ENCODE measurements at regions not wholly inside any gene's neighbourhood (a gene's known extent, or its start where the extent isn't known, plus 50 kb on each side); places are given as distances from the start of the nearest gene placed in this dataset.

DNA sequence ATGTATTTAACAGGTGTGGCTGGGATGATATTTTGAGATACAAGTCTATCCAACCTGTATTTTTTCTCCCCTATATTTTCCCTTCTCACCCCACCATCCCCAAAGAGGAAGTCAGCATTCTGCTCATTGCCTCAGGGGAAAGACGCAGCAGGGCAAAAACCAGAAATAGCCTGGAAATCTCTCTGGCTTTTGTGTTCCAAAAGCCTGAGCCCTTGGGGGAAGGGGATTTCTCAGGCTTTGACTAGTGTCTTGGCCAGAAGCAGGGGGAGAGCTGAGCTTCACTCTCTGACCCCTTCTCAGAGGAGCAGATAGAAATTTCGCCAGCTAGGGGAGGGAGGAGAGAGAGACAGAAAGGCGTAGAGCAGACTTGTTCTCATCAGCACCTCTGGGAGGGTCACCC lies 244.7 kb downstream of the RRAGC start:
- Histone ChIP-seq H3K4me1 (ENCODE audit: control insufficient read depth, extremely low read depth, insufficient read depth, low read length) (no peaks in the 10 kb centered on the region), H2AFZ (ENCODE audit: low read depth, low read length) (no peak overlapping the region), H3K27ac (ENCODE audit: insufficient read depth, low read depth, low read length) (no peak overlapping the region), H4K20me1 (replicated peaks; ENCODE audit: control insufficient read depth, extremely low read depth, insufficient read depth, low read length) (no peaks in the 10 kb centered on the region), H3K9ac (replicated peaks; ENCODE audit: extremely low read depth, insufficient read depth, low read length) (no peak overlapping the region), H3K9me1 (replicated peaks; ENCODE audit: control insufficient read depth, extremely low read depth, insufficient read depth, low read length) (no peaks in the 10 kb centered on the region), H3K4me3 (replicated peaks in 1 of 3; ENCODE audit: insufficient read depth in 1 of 3, low read depth in 1 of 3, low read length in 3 of 3) (no peak overlapping the region), H3K4me2 (ENCODE audit: insufficient read depth, low read length) (no peak overlapping the region), H3K79me2 (ENCODE audit: control insufficient read depth, insufficient read depth, low read length) (no peaks in the 10 kb centered on the region), H3K9me3 (replicated peaks; ENCODE audit: control insufficient read depth, insufficient read depth, low read length) (no peaks in the 10 kb centered on the region), H3K36me3 (ENCODE audit: control insufficient read depth in 2 of 2, extremely low read depth in 1 of 2, insufficient read depth in 2 of 2, low read length in 2 of 2) (no peaks in the 10 kb centered on the region), H3K27me3 (ENCODE audit: control insufficient read depth in 2 of 2, insufficient read depth in 2 of 2, low read length in 2 of 2) (no peaks in the 10 kb centered on the region)
- DNase-seq (ENCODE audit: low read depth, low spot score), result no peak
- dilution Hi-C loops (cut with MboI; ENCODE audit: extremely low pct_ligation_motif_present, low sequenced_read_pairs) (no loop called here), intact Hi-C loops (cut with micrococcal nuclease) (no loop called here)
- ChIA-PET POLR2A (no interaction called here), CTCF (no interaction called here)
- no peak for TF ChIP-seq MYC (IDR thresholded peaks at IDR 0.05; ENCODE audit: low read depth, low read length)
- TF ChIP-seq, protein P1, sequence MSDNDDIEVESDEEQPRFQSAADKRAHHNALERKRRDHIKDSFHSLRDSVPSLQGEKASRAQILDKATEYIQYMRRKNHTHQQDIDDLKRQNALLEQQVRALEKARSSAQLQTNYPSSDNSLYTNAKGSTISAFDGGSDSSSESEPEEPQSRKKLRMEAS (IDR thresholded peaks at IDR 0.05; ENCODE audit: insufficient read depth, insufficient read length), result no peak
- TF ChIP-seq POLR2AphosphoS5 (IDR thresholded peaks at IDR 0.05; ENCODE audit: insufficient read depth, low read depth, low read length), result no peak
- TF ChIP-seq, protein P2, sequence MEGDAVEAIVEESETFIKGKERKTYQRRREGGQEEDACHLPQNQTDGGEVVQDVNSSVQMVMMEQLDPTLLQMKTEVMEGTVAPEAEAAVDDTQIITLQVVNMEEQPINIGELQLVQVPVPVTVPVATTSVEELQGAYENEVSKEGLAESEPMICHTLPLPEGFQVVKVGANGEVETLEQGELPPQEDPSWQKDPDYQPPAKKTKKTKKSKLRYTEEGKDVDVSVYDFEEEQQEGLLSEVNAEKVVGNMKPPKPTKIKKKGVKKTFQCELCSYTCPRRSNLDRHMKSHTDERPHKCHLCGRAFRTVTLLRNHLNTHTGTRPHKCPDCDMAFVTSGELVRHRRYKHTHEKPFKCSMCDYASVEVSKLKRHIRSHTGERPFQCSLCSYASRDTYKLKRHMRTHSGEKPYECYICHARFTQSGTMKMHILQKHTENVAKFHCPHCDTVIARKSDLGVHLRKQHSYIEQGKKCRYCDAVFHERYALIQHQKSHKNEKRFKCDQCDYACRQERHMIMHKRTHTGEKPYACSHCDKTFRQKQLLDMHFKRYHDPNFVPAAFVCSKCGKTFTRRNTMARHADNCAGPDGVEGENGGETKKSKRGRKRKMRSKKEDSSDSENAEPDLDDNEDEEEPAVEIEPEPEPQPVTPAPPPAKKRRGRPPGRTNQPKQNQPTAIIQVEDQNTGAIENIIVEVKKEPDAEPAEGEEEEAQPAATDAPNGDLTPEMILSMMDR (IDR thresholded peaks at IDR 0.05; ENCODE audit: extremely low read depth in 1 of 2, insufficient read depth in 1 of 2, low read depth in 1 of 2, low read length in 2 of 2), result no peak
- no peak for TF ChIP-seq FOS (IDR thresholded peaks at IDR 0.05; ENCODE audit: borderline replicate concordance, insufficient read depth, low read length)
- no peak for TF ChIP-seq JUN (IDR thresholded peaks at IDR 0.05; ENCODE audit: borderline replicate concordance, insufficient read depth, insufficient read length, low read depth)
- TF ChIP-seq GATA2 (IDR thresholded peaks at IDR 0.05; ENCODE audit: insufficient read depth, insufficient read length, low read depth, low read length), result no peak
- no peak for TF ChIP-seq POLR2A (IDR thresholded peaks at IDR 0.05; ENCODE audit: low read depth, low read length)
- no peak for TF ChIP-seq EZH2 (IDR thresholded peaks at IDR 0.05; ENCODE audit: borderline replicate concordance, low read depth, low read length, severe bottlenecking)
- FAIRE-seq, result no peak
- BruUV-seq (replicated peaks), result no TSS peak
